HEK293 (cell line): ENCODE measurements at regions not wholly inside any gene's neighbourhood (a gene's known extent, or its start where the extent isn't known, plus 50 kb on each side); places are given as distances from the start of the nearest gene placed in this dataset.

Experiments
- ZNF544 ChIP-seq: fragments of 450-650 bp; formaldehyde crosslinking; IDR thresholded peaks from 2 replicates; pipeline ENCODE4 v1.5.0; 2017; ENCODE audit warnings: missing biosample characterization, missing genetic modification characterization
- TF ChIP-seq, protein P1 (sequence below): fragments of 450-650 bp; formaldehyde crosslinking; IDR thresholded peaks from 2 replicates; pipeline ENCODE4 v1.5.1; 2016; ENCODE audit warnings: missing biosample characterization, missing genetic modification characterization

DNA sequence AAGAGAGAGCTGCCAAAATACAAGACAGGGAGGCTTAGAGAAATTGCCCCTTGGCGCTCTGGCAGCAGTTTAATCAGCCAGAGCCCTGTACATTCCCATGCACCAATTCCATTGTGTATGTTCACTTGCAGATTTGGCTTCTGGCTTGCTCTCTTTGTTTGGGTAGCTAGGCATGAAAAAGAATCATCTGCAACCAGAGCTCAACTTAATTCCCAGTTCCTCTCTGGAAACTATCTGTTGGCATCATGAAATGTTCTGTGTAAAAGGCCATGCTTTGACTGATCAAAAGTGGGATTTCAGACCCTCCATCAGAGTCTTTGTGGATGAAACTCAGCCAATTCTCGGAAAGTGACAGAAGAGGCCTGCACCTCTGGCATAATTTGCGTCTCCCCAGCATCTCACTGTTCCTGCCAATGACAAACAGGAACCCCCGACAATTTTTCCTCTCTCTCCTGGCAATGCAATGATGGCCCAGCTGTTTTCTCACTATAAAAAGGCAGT lies 53.8 kb upstream of the RAD23B start (continued):
- TF ChIP-seq, protein P1, sequence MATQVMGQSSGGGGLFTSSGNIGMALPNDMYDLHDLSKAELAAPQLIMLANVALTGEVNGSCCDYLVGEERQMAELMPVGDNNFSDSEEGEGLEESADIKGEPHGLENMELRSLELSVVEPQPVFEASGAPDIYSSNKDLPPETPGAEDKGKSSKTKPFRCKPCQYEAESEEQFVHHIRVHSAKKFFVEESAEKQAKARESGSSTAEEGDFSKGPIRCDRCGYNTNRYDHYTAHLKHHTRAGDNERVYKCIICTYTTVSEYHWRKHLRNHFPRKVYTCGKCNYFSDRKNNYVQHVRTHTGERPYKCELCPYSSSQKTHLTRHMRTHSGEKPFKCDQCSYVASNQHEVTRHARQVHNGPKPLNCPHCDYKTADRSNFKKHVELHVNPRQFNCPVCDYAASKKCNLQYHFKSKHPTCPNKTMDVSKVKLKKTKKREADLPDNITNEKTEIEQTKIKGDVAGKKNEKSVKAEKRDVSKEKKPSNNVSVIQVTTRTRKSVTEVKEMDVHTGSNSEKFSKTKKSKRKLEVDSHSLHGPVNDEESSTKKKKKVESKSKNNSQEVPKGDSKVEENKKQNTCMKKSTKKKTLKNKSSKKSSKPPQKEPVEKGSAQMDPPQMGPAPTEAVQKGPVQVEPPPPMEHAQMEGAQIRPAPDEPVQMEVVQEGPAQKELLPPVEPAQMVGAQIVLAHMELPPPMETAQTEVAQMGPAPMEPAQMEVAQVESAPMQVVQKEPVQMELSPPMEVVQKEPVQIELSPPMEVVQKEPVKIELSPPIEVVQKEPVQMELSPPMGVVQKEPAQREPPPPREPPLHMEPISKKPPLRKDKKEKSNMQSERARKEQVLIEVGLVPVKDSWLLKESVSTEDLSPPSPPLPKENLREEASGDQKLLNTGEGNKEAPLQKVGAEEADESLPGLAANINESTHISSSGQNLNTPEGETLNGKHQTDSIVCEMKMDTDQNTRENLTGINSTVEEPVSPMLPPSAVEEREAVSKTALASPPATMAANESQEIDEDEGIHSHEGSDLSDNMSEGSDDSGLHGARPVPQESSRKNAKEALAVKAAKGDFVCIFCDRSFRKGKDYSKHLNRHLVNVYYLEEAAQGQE (tag by site-specific recombination) = no peak
- TF ChIP-seq ZNF544 (tag by site-specific recombination) = no peak
